22Rv1 (cell line): ENCODE measurements at regions not wholly inside any gene's neighbourhood (a gene's known extent, or its start where the extent isn't known, plus 50 kb on each side); places are given as distances from the start of the nearest gene placed in this dataset.

Experiments used
- H3K27ac ChIP-seq: fragments of 450-650 bp; 2 replicates; pipeline ENCODE4 v1.5.1; 2017
- CTCF ChIP-seq: fragments of 450-650 bp; IDR thresholded peaks from 2 replicates; pipeline ENCODE4 v1.5.1; 2017; ENCODE audit warnings: mild to moderate bottlenecking
- ZFX ChIP-seq: fragments of 450-650 bp; IDR thresholded peaks from 2 replicates; pipeline ENCODE4 v1.6.1; 2017; ENCODE audit warnings: antibody characterized with exemption, borderline replicate concordance

DNA sequence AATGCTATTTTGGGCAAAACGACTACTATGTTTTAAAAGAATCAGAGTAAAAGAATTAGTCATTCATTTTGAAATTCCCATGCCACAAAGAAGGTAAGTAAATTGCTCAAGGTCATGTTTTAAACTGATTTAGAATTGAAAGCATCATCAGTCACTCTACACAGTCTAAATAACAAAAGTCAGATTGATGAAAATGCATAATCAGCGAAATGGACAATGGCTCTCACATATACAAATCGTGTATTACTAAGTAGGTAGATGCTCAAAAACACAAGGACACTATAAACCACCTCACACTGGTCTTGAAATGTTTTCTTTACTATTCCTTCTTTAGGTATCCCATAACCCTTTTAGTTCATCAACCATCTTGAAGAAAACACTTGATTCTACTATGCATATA, 135.4 kb downstream of the OPN5 start:
- TF ChIP-seq ZFX (no peak), CTCF (no peak)
- H3K27ac ChIP-seq: no peak overlapping the region

DNA sequence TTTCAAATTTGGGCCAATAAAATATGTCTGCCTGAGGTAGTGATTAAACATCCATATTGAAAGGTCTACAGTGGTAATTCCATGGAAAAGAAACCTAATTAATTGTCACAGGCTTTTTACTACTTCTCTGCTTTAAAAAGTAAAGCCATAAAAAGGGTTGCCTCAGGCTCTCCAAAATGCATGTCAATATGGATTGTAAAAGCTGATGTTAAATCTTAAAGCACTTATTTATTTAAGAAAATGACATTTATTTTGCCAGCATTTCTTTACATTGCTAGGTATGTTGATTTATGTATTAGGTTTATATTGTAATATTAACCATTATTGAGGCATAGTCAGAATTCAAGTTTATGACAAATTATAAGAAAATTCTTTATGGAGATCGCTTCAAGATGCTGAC, 133.2 kb downstream of the OPN5 start:
- TF ChIP-seq CTCF: no peak
- TF ChIP-seq ZFX: no peak
- peak overlapping the region; percentile 49 for H3K27ac ChIP-seq

DNA sequence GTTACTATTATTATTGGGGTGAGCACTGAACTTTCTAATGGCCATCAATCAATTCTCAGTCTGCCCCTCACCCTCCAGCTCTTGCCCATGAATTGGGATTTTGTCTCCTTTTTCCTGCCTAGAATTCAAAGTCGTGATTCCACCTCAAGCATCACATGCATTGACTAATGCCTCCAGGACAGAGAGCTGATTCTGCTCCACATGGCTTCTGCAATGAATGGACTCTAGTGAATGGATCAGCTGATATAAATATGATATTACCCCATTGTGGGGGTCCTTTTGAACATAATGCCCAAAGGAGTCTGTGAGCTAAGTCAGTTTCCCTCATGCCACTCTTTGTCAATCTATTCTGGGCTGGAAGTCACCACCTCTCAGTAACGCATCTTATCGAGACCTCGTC, 126.4 kb downstream of the OPN5 start:
- TF ChIP-seq ZFX (no peak), CTCF (no peak)
- H3K27ac ChIP-seq: no peak overlapping the region

GRCh38 chr6:47905717-47906116, 123.9 kb downstream of the OPN5 start:
- TF ChIP-seq CTCF (no peak), ZFX (no peak)
- H3K27ac ChIP-seq: no peak overlapping the region

- H3K27ac ChIP-seq: no peak overlapping the region
- TF ChIP-seq ZFX (no peak), CTCF (no peak)
Measured at GRCh38 chr6:47897247-47897646, 115.4 kb downstream of the OPN5 start.

DNA sequence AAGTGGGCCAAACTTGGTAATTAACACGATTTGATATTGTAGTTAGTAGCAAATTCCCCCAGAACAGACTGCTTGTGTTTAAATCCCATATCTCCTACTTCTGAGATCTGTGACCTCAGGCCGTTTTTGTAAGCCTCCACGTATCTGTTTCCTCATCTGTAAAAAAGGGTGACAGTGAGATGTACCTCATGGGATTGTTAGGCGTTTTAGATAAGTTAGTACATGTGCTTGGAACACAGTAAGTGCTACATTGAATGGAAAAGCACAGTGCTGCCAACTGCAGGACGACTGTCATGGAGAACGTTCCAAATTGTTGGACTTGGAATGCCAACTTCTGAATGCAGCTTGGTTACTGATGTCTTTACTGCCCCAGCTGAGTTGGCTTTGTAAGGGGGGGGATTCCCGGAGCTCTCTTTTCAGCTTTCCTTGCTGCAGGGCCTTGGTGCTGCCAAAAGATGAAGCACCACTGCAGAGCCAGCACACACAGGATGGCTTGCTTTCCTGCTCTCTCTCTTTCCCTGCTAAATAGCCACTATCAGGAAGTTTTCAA, 108.6 kb downstream of the OPN5 start:
- no peak for TF ChIP-seq CTCF
- no peak for TF ChIP-seq ZFX

GRCh38 chr6:47879015-47879414, 97.2 kb downstream of the OPN5 start:
- TF ChIP-seq CTCF (no peak), ZFX (no peak)
- H3K27ac ChIP-seq: no peak overlapping the region

More for the DNA sequence above, 108.6 kb downstream of the OPN5 start:
- H3K27ac ChIP-seq: no peak overlapping the region
